Cardiac fibroblast (primary cell): ENCODE measurements at regions not wholly inside any gene's neighbourhood (a gene's known extent, or its start where the extent isn't known, plus 50 kb on each side); places are given as distances from the start of the nearest gene placed in this dataset.
A peak's percentile ranks its signal among the peaks of the same experiment; 100 is the strongest.

Experiments
- DNase-seq, 2 donors: peaks; one replicate each; pipeline versions ENCODE4 v3.0.0 to v3.0.0-alpha.2; 2010; ENCODE audit warnings: low read depth in 2 of 2
- H3K4me3 ChIP-seq, 2 donors: replicated peaks in 1 of 2; 1 replicate in 1 of 2; 2 replicates in 1 of 2; pipeline ENCODE4 v1.5.1; 2011; ENCODE audit warnings: low read depth in 2 of 2, low read length in 2 of 2, mild to moderate bottlenecking in 2 of 2, moderate library complexity in 1 of 2
- CTCF ChIP-seq: IDR thresholded peaks from one replicate; pipeline ENCODE4 v1.5.1; 2011; ENCODE audit warnings: low read depth, mild to moderate bottlenecking, low read length, inconsistent platforms

GRCh38 chrX:20567108-20567507 lies 300.4 kb upstream of the RPS6KA3 start:
- TF ChIP-seq CTCF, result no peak
- no peak overlapping the region for H3K4me3 ChIP-seq
- no peak for DNase-seq

DNA sequence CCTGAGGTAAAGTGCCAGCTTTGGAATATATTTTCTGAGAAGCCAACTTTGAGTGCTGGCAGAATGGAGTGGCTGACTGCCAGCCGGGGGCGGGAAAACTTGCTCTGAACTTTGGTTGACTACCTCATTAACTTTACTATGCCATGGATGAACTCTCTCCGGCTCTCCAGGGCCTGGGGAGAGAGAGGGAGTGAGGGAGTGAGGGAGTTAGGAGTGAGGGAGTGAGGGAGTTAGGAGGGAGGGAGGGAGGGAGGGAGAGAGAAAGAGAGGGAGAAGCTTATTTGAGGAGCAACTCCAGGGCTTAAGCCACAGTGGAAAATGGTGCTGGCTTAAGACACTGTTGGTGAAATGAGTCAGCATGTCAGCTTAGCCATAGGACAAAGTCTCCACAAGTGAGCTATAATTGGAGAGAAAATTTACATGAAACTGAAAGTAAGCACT lies 280.9 kb upstream of the RPS6KA3 start:
- no peak overlapping the region for H3K4me3 ChIP-seq
- no peak for TF ChIP-seq CTCF
- DNase-seq, result peak; percentile 54 to 55

DNA sequence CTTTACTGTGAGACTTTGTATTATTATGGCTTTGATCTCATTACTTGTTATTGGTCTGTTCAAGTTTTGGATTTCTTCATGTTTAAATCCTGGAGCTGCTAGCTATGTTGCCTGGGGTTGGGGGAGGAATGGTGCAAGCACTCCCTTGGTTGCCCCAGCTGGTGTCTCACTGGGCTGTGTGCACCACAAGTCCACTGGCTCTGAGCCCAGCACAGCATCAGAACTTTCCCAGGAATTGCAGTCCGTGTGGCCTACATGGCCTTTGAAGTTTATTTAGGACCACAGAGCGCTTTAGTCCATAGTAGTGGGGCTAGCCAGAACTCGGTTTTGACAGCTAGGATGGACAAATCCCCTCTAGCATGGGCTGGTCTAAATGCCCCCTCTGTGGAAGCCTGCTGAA lies 278.8 kb upstream of the RPS6KA3 start:
- no peak for TF ChIP-seq CTCF

GRCh38 chrX:20542072-20542471 lies 275.4 kb upstream of the RPS6KA3 start:
- DNase-seq, result no peak
- H3K4me3 ChIP-seq, result no peak overlapping the region
- no peak for TF ChIP-seq CTCF

More for the DNA sequence above, 278.8 kb upstream of the RPS6KA3 start:
- DNase-seq, result peak in 1 of 2 donors; percentile 31
- H3K4me3 ChIP-seq, result no peak overlapping the region

DNA sequence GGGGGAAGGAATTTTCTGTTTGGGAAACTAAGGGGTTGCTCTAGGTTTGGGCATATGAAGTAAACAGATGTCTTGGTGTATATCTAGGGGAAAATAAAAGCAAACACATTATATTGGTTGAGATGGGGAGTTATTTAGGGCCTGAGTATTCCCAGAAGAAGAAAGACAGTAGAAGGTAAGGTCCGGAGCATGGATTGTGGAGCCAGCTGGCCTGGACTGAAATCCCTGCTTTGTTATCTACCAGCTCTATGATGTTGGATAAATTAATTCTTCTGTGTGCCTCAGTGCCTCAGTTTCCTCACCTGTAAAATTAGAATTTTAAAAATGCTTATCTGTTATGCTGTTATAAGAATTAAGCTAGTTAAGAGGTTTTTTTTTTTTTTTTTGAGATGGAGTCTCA lies 272.3 kb upstream of the RPS6KA3 start:
- no peak for DNase-seq
- H3K4me3 ChIP-seq, result no peak overlapping the region
- TF ChIP-seq CTCF, result no peak

DNA sequence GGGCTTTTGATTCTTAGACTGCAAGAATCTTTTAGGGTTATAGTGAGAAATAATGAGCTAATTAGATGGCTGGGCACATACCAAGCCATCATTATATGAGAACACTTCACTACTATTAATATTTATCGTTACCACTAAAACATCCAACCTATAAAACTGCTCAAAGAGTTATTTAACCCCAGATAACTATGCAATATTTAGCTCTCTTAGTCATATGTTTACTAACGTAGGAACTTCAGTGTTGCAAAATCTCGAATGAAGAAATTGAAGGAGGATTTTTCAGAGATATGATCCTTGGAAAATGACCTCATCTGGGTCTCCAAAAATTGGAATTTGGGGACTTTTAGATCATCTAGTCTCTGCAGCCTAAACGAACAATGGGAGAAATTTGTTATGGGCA lies 265.0 kb upstream of the RPS6KA3 start:
- no peak overlapping the region for H3K4me3 ChIP-seq
- TF ChIP-seq CTCF, result no peak
- no peak for DNase-seq

DNA sequence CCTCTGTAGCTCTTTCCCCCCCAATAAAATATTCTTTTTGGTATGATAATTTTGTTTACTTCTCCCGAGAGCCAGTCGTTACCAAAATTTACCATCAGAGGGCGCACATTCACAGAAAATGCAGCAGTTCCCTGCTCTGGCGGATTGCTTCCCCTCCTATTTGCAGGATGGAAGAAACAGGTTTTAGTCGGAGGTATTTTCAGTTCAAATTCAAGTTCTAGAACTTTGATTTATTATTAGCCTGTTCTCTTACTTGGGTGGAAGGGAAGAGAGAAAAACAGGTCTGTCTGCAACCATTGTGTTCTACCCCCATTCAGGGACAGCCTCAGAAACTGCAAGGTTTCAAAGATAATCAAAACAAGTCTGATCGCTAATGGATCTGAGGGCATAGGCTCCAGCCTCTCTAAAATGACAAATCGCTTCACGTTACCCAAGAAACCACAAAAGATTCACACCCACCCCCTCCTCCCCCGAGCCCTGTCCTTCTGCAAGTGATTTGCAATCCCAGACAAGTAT lies 263.8 kb upstream of the RPS6KA3 start:
- no peak overlapping the region for H3K4me3 ChIP-seq
- peak; percentile 65 to 69 for DNase-seq
- peak; percentile 54 for TF ChIP-seq CTCF
